KMS-11 (cell line): ENCODE measurements at regions not wholly inside any gene's neighbourhood (a gene's known extent, or its start where the extent isn't known, plus 50 kb on each side); places are given as distances from the start of the nearest gene placed in this dataset.
A peak's percentile ranks its signal among the peaks of the same experiment; 100 is the strongest.

Experiments used
- H2AFZ ChIP-seq: fragments of 200-600 bp; sonication (generic); 2 replicates; pipeline ENCODE4 v1.6.1; 2016; ENCODE audit warnings: antibody characterized with exemption, mixed run types, low read depth
- H3K27ac ChIP-seq: fragments of 200-600 bp; sonication (generic); 2 replicates; pipeline ENCODE4 v1.6.1; 2016; ENCODE audit warnings: mild to moderate bottlenecking, mixed run types
- H3K27me3 ChIP-seq: fragments of 200-600 bp; sonication (generic); 2 replicates; pipeline ENCODE4 v1.6.1; 2017; ENCODE audit warnings: mild to moderate bottlenecking, low read depth, mixed run types, moderate library complexity; ENCODE audit not compliant: insufficient read depth
- H3K36me3 ChIP-seq: fragments of 200-600 bp; sonication (generic); 2 replicates; pipeline ENCODE4 v1.6.1; 2017; ENCODE audit warnings: mild to moderate bottlenecking, mixed run types; ENCODE audit not compliant: insufficient read depth
- H3K4me1 ChIP-seq: fragments of 200-600 bp; sonication (generic); 2 replicates; pipeline ENCODE4 v1.6.1; 2016; ENCODE audit warnings: mild to moderate bottlenecking, low read depth, mixed run types; ENCODE audit not compliant: poor library complexity, severe bottlenecking
- H3K4me2 ChIP-seq: fragments of 200-600 bp; sonication (generic); 2 replicates; pipeline ENCODE4 v1.7.0; 2016; ENCODE audit warnings: mild to moderate bottlenecking, mixed run types
- H3K4me3 ChIP-seq: fragments of 200-600 bp; sonication (generic); IDR thresholded peaks from 2 replicates; pipeline ENCODE4 v1.6.1; 2017; ENCODE audit warnings: low read depth, low read length, mixed read lengths; ENCODE audit not compliant: insufficient read depth
- H3K79me2 ChIP-seq: fragments of 200-600 bp; sonication (generic); 2 replicates; pipeline ENCODE4 v1.6.1; 2016; ENCODE audit warnings: low read depth, mixed run types; ENCODE audit not compliant: insufficient read depth
- H3K9ac ChIP-seq: fragments of 200-600 bp; sonication (generic); 2 replicates; pipeline ENCODE4 v1.6.1; 2016; ENCODE audit warnings: mild to moderate bottlenecking, mixed run types
- H4K20me1 ChIP-seq: fragments of 200-600 bp; sonication (generic); 2 replicates; pipeline ENCODE4 v1.6.1; 2016; ENCODE audit warnings: mild to moderate bottlenecking, mixed run types; ENCODE audit not compliant: insufficient read depth
- TF ChIP-seq, protein P1 (sequence below): fragments of 200-600 bp; sonication (generic); conservative IDR thresholded peaks from 2 replicates; pipeline ENCODE4 v1.6.1; 2017; ENCODE audit warnings: low read depth, mild to moderate bottlenecking, antibody characterized with exemption, low read length, moderate library complexity, mixed read lengths

DNA sequence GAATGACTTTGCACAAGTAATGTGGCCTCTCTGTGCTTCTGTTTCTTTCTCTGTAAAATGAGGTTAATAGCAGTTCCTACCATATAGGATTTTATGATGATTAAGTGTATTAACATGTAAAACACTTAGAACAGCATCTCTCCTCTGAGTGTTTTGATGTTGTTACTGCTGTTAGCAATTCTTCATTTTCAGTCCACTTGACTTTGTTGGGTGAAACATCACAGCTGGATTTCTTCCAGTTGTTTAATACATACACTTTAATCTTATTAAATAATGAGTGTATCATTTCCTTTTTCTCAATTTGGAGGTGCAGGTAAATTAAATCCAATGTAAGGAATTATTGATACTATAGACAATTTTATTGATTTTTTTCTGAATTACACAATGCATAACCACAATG is 113.6 kb downstream of the KDR start:
- Histone ChIP-seq H3K27me3 (no peaks in the 10 kb centered on the region), H4K20me1 (no peaks in the 10 kb centered on the region), H3K4me2 (no peak overlapping the region), H3K4me3 (no peak overlapping the region), H3K27ac (no peak overlapping the region), H3K4me1 (peaks cover 30% of the 10 kb centered on the region), H3K9ac (no peak overlapping the region), H2AFZ (no peak overlapping the region), H3K36me3 (no peaks in the 10 kb centered on the region), H3K79me2 (no peaks in the 10 kb centered on the region)
- TF ChIP-seq, protein P1, sequence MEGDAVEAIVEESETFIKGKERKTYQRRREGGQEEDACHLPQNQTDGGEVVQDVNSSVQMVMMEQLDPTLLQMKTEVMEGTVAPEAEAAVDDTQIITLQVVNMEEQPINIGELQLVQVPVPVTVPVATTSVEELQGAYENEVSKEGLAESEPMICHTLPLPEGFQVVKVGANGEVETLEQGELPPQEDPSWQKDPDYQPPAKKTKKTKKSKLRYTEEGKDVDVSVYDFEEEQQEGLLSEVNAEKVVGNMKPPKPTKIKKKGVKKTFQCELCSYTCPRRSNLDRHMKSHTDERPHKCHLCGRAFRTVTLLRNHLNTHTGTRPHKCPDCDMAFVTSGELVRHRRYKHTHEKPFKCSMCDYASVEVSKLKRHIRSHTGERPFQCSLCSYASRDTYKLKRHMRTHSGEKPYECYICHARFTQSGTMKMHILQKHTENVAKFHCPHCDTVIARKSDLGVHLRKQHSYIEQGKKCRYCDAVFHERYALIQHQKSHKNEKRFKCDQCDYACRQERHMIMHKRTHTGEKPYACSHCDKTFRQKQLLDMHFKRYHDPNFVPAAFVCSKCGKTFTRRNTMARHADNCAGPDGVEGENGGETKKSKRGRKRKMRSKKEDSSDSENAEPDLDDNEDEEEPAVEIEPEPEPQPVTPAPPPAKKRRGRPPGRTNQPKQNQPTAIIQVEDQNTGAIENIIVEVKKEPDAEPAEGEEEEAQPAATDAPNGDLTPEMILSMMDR, result no peak

DNA sequence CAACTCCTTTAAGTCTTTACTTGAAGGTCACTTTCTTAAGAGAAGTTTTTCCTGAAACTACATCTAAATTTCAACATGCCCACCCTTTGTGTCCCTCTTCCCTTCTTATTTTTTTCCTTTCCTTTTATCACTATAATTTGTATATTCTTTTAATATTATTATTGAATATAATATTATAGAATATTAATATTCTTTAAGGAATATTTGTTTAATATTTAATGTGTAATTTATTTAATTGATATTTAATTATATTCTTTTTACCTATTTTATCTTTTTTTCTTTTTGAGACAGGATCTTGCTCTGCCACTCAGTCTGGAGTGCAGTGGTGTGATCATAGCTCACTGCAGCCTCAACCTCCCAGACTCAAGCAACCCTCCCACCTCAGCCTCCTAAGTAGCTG is 114.8 kb downstream of the KDR start:
- Histone ChIP-seq H3K79me2 (no peaks in the 10 kb centered on the region), H3K9ac (no peak overlapping the region), H3K4me1 (peaks cover 18% of the 10 kb centered on the region), H2AFZ (no peak overlapping the region), H3K4me2 (no peak overlapping the region), H3K27ac (no peak overlapping the region), H4K20me1 (no peaks in the 10 kb centered on the region), H3K27me3 (no peaks in the 10 kb centered on the region), H3K36me3 (no peaks in the 10 kb centered on the region), H3K4me3 (no peak overlapping the region)
- TF ChIP-seq, protein P1, result no peak

DNA sequence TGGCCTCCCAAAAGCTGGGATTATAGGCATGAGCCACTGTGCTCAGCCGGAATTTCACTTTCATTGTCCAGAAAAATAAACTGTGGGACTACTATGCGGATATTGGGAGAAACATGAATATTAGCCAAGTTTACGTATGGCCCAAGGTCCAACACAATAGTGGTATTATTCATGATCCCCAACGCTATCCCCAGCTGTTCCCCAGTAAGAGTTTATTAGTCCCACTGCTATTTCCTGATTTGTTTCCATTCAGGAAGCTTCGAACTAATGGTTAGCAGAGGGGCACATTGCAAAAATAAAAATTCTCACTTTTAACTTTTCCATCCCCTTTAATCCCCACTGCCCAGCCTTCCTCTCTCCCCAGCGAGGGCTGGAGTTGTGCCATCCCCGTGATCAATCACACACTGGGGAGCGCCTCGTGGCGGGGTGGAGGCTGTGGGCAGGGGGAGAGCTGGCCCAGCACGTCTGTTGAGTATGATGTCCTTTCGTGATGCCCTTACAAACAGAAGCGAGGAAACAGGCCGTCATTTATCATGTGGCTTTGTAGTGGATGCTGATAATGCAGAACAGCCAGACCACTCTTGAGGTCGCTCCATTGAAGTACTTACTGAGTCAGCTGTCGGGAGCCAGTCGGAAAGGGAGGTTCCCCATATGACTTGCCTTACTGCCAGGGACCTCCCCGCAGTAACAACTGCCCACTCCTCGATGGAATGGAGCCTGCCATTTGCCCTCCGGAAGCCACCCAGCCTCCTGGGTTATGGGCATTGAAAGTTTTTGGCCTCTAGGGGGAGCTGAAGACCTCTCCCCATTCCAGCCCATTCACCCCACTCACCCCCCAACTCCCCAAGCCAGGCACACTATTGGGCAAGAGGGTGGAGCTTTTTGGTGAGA is 117.0 kb downstream of the KDR start:
- Histone ChIP-seq H3K9ac (no peak overlapping the region), H3K79me2 (no peaks in the 10 kb centered on the region), H3K4me1 (peaks cover under 1% of the 10 kb centered on the region), H4K20me1 (no peaks in the 10 kb centered on the region), H3K4me3 (no peak overlapping the region), H3K27me3 (no peaks in the 10 kb centered on the region), H3K4me2 (no peak overlapping the region), H2AFZ (no peak overlapping the region), H3K27ac (no peak overlapping the region), H3K36me3 (no peaks in the 10 kb centered on the region)
- TF ChIP-seq, protein P1, result peak; percentile 58

DNA sequence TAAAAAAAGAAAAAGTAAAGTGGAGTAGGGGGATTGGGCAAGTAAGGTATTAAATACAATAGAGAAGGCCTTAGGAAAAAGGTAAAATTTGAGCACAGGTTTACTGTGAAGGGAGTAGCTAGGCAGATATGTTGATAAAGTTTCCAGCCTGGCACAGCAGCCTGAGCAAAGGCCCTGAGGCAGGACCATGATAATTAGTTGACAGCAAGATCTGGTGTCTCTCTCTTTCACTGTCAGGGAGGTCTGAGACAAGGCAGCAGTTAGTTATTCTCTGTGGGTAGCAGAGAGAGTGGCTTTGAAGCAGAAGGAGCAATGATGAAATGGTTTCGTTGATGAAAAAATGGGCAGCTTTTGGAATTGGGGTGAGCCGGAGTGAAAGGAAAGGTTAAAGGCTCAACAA is 119.5 kb downstream of the KDR start:
- Histone ChIP-seq H2AFZ (no peak overlapping the region), H3K27me3 (no peaks in the 10 kb centered on the region), H3K4me3 (no peak overlapping the region), H4K20me1 (no peaks in the 10 kb centered on the region), H3K27ac (no peak overlapping the region), H3K4me1 (no peaks in the 10 kb centered on the region), H3K79me2 (no peaks in the 10 kb centered on the region), H3K4me2 (no peak overlapping the region), H3K36me3 (no peaks in the 10 kb centered on the region), H3K9ac (no peak overlapping the region)
- TF ChIP-seq, protein P1, result no peak
